GM18873 (cell line): ENCODE measurements at regions not wholly inside any gene's neighbourhood (a gene's known extent, or its start where the extent isn't known, plus 50 kb on each side); places are given as distances from the start of the nearest gene placed in this dataset.
"Not testable (repeated sequence)": the region's sequence is repeated elsewhere in the genome, so short reads cannot be mapped to it uniquely, and the experiment has no call there.

Experiments used
- ATAC-seq: cut with Tn5 transposase; IDR thresholded peaks from one replicate; pipeline ENCODE4 v1.9.1; 2021; ENCODE audit warnings: mild to moderate bottlenecking, moderate library complexity, moderate number of reproducible peaks; ENCODE audit not compliant: unreplicated experiment, low FRiP score

GRCh38 chr5:118314931-118315330 is 673.4 kb downstream of the DTWD2 start:
- ATAC-seq, result no peak

DNA sequence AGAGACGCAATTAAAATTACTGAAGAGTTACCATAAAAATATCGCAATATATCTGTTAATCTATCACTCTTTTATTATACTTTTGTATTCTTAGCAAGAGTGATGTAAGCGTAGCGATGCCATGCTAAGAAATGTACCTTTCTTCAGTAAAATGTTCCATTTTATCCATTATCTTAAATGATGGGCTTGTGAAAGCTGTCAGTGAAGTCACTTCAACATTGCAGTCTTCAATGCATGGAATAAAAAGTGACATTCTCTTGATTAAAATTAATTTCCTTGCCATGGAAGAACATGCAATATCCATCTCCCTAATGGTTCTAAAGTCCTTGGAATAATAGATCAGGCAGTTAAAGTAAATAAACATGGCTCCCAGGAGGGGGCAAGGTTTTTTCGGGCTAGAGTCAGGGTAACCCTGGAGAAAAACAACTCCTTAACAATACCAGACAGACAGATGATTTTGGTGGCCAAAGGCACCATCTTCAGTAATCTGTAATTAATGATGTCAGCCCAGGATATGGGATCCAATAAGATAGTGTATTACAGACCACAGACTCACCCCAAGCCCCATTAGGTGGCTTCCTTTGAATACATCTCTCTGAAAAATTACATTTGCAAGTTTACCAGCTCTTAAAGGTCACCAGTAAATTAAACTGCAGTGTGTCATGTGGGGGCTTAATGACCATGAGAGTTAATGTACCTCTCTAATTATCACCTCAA is 677.1 kb downstream of the DTWD2 start:
- ATAC-seq, result no peak

GRCh38 chr5:118310401-118310800 is 677.9 kb downstream of the DTWD2 start:
- no peak for ATAC-seq

GRCh38 chr5:118303296-118303695 is 685.1 kb downstream of the DTWD2 start:
- ATAC-seq, result no peak

DNA sequence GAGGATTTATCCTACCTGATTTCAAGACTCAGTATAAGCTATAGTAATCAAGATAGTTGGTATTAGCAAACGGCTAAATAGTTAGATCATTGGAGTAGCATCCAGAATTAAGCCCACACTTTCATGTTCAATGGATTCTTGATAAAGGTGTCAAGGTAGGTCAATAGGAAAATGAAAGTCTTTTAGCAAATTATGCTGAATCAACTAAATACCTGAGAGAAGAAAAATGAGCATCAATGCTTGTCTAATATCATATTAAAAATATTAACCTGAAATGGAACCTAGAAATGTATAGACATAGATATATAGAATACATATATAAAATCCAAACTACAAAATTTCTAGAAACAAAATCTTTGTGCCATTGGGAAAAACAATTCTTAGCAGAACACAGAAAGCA is 685.6 kb downstream of the DTWD2 start:
- ATAC-seq, result no peak

GRCh38 chr5:118301696-118302095 is 686.7 kb downstream of the DTWD2 start:
- ATAC-seq, result no peak

DNA sequence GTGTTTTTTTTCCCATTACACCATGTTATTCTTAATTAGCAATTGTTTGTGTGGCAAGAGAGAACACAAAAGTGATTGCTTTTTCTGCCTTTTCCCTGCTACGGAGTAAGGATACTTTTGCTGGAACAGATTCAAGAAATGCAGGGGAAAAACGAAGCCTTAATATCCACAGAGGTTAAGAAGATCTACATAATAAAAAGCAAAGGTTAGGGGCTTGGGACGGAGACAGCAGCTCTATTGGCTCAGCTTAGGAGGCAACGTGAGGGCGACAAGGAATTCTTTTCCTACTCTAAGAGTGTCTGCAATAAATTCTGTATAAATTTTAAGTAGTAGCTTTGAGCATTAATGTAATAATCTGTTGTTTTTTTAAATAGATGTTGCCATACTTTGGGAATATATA is 693.3 kb downstream of the DTWD2 start:
- no peak for ATAC-seq

DNA sequence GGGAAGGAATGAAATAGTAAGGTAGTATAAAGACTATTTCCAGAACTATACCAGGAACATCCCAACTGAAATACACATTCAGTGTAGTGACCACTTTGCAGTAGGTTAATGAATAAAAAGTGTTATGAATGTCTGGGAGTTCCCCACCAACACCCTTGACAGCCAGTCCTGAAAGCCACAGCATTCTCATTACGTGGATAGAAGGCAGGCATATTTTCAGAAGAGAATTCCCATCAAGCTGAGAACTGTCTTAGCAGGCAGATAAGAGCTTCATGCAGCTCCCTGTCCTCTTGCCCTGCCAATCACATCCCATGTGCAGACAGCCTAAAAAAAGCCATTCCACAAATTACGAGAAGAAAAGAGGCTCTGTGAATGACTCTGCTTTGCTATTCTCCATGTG is 695.0 kb downstream of the DTWD2 start:
- ATAC-seq, result no peak

- no peak for ATAC-seq
Observed at GRCh38 chr5:118290204-118290603, 698.1 kb downstream of the DTWD2 start.

DNA sequence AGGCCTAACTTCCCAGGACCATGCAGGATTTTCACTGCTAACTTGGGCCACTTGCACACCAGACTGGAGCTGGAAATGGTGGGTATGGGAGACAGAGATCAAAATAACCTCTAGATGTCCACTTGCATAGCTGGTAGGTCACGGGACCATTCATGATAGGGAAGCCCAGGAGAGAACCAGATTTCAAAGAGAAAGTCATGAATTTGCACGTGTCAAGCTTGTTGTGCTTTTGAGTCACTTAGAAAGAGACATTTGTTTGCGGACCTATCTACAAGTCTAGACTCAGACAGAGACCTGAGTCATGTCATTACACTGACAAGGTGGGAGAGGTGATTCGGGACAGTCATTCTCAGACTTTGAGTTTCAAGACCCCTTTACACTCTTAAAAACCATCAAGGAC is 704.1 kb downstream of the DTWD2 start:
- not testable (repeated sequence) for ATAC-seq

DNA sequence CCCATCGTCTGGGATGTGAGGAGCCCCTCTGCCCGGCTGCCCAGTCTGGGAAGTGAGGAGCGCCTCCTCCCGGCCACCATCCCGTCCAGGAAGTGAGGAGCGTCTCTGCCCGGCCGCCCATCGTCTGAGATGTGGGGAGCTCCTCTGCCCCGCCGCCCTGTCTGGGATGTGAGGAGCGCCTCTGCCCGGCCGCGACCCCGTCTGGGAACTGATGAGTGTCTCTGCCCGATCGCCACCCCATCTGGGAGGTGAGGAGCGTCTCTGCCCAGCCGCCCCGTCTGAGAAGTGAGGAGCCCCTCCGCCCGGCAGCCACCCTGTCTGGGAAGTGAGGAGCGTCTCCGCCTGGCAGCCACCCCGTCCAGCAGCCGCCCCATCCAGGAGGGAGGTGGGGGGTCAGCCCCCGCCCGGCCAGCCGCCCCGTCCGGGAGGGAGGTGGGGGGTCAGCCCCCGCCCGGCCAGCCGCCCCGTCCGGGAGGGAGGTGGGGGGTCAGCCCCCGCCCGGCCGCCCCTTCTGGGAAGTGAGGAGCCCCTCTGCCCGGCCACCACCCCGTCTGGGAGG is 705.8 kb downstream of the DTWD2 start:
- not testable (repeated sequence) for ATAC-seq

- ATAC-seq, result no peak
Observed at GRCh38 chr5:118279540-118280294, 708.6 kb downstream of the DTWD2 start.

DNA sequence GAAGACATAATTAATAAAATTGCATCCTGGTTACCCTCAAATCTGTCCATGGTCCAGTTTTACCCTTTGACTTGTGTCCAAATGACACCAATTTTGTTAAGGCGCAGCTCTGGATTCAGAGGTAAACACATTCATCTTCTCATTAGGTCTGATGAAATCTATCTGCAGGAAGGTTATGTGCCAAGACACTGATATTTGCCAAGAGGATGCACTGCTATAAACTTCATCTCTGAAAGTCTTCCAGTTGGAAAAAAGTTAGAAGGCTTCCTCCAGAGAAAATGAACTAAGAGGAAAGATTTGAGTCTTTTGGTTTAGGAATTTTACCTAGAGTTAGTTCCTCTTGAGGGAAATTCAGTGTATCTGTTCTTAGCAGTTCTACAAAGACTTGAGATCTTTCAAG is 717.8 kb downstream of the DTWD2 start:
- no peak for ATAC-seq

DNA sequence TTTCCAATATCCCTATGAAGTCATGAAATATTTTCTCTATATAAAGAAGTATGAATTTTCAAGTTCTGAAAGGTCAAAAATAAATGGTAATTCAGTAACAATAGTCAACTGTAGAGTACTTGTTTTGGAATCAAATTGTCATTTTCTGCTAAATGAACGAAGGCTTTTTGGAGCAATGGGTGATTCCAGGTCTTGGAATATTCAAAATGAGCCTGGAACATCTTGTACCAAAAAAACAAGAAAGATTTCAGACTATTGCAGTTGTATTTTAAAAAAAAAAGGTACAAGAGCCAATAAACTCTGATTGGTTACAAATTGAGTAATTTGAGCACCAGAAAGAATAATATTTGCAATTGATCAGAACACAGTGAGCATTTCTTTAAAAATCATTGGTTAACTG is 730.1 kb downstream of the DTWD2 start:
- ATAC-seq, result no peak

- ATAC-seq, result no peak
Observed at GRCh38 chr5:118257066-118257465, 731.3 kb downstream of the DTWD2 start.

DNA sequence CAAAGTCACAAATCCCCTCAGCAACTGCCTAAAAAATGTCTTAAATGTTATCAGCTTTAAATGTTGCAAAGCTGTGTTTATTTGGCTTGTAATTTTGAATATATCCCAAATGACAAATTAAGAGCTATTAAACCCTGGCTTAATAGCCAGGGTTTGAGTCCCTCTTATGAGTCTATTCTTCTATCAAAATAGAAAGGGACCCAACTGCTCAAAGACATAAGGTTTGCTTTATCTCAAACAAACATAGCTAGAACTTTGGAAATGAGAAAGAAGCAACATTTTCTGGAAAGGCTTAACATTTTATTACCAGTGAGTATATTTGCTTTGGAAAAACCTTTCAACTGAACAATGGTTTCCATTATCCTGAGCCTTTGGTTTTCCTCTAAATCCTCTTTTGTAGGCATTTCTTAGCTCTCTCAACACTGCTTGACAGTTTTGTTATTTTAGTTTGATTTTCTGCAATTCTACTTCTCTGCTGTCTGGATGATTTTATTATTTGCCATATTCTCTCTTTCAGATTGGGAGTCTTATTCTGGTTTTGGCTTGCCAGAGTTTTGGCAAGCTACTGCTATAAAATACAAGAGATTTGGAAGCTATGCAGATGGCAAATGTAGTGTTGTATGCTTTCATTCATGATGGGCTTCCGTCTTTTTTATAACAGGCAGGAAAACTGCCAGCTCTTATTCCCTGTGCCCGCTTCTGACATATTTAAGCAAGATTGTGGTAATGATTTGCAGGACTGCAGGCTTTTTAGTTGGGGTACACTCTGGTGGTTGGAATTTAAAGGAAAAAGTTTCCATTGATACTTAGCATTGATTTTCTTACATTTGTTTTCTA is 734.9 kb downstream of the DTWD2 start:
- no peak for ATAC-seq

DNA sequence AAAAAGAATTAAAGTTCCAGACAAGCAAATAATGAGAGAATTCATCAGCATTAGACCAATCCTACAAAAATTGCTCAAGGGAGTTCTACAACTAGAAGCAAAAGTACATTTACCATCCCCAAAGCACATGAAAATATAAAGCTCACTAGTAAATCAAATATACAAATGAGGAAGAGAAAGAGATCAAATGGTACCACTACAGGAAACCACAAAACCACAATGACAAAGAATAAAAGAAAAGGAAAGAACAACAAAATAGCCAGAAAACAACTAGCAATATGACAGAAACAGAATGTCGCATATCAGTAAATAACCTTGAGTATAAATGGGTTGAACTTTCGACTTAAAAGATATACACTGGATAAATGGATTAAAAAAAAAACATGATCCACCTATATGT is 739.0 kb downstream of the DTWD2 start:
- no peak for ATAC-seq

DNA sequence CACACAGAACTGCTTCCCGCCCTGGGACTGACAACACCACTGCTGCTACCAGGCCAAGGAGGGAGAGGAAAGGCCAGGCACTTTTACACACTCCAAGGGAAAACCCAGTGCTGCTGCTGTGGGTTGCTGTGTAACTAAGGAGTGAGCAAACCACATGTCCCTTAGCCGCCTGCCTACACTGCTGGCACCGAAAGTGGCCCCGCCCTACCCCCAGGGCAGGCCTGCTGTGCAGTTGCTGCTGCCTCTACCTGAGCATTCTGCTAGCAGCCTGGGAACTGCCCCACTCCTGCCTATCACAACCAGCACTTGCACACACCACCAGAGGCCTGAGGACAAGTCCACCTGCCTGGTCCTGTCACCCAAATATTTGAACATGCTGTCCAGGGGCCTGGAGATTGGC is 740.9 kb downstream of the DTWD2 start:
- ATAC-seq, result no peak

GRCh38 chr5:118243613-118244012 is 744.7 kb downstream of the DTWD2 start:
- no peak for ATAC-seq

- ATAC-seq, result no peak
Observed at GRCh38 chr5:118243068-118243467, 745.3 kb downstream of the DTWD2 start.
